DLD1 (cell line): ENCODE measurements at regions not wholly inside any gene's neighbourhood (a gene's known extent, or its start where the extent isn't known, plus 50 kb on each side); places are given as distances from the start of the nearest gene placed in this dataset.
"Not testable (repeated sequence)": the region's sequence is repeated elsewhere in the genome, so short reads cannot be mapped to it uniquely, and the experiment has no call there.

Source experiments
- in situ Hi-C: cut with HindIII; loops from 2 replicates; pipeline ENCODE4 v1.10.0; 2017; ENCODE audit warnings: low sequenced_read_pairs

DNA sequence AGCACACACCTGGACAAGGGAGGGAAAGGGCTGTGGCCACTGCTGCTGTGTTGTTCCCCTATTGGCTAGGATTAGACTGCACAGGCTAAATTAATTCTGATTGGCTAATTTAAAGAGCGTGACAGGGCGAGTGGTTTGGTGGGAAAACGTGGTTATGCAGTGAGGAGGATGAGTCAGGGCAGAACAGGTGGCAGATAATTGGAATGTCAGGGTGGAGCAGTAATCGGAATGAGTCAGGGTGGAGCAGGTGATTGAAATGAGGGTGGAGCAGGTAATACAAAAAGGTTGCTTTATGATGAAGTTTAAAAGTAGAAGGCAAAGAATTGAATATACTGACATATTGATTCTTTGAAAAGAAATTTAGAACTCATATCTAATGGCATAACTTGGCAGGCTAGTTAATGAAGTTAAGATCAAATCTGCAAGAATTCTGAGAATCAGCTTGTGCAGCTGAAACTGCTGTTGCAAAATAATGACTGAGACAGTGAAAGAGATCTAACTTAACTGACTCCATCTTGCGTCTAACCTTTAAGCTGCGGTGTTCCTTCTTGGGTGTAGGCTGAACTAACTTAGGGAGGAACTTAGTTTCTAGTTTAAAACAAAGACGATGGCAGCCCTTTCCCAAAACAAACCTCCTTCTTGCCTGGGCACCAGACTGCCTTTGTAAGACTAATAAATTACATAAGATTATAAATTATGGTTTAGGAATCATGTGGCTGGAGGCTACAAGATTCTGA lies 174.3 kb downstream of the UTP18 start:
- in situ Hi-C loops = no loop called here

DNA sequence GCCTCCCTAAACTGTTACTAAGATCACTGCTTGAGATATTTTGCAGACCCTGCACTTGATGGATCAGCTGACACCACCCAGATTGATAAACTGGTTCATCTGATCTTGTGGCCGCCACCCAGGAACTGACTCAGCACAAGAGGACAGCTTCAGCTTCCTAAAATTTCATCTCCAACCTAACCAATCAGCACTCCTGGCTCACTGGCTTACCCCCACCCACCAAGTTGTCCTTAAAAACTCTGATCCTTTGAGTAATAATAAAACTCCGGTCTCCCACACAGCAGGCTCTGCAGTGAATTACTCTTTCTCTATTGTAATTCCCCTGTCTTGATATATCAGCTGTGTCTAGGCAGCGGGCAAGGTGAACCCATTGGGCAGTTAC lies 174.8 kb downstream of the UTP18 start:
- in situ Hi-C loops = no loop called here

DNA sequence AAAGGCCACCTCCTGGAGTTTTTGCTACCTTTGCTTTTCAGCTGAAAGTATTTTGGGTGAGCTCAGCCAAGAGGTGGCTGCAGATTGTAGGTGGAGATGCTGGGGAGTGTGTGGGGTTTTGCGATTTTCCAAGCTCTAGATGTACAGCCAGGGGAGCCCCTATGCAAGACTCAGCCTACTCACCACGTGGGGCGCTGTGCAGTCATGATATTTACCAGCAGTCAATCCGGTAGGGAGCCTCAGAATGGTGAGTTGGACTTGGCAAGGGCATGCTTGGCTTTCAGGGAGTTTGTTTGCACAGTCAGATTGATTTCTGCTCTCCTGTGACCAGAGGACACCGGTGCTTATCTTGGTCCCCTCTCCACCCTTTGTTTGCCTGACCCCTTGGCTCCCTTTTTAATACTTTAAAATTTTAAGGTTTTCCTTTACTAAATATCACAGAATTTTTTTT lies 175.3 kb downstream of the UTP18 start:
- in situ Hi-C loops = no loop called here

GRCh38 chr17:51439395-51440229 lies 179.3 kb downstream of the UTP18 start:
- in situ Hi-C loops = no loop called here

DNA sequence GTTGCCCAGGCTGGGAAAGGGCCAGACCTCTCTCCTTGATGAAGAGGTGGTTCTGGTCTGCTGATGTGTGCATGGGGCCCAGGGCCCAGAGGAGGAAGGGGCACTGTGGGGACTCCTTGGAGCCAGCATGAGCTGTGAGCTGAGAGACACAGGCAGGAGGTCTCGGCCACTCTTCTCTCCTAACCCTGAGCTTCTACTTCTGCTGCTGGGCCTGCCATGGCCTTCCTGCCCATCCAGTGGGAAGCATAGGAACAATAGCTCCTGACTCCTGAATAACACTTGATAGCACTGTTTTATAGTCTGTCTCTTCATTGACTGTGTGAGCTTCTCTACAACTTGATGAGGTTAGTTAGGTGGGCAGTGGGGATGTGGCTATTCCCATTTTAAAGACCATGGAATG lies 181.1 kb downstream of the UTP18 start:
- in situ Hi-C loops = no loop called here

GRCh38 chr17:51442088-51442865 lies 181.9 kb downstream of the UTP18 start:
- in situ Hi-C loops = no loop called here

DNA sequence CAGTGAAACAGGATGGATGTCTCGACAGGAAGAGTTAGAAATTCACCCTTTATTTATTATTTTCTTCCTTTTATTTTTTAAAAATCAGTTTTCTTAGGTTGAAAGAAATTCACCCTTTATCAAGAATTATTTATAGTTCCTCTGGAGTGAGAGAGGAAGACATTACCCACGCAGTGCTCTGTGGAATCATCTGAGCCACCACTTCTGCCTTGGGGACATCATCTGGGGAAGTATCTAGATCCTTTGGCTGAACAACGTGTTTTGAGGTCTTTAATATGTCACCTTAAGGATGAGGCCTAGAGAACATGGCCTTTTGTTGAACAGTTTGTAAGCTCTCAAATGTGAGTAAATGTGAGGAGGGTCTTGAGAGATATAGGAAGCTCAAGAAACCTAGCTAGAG lies 183.3 kb downstream of the UTP18 start:
- in situ Hi-C loops = no loop called here

DNA sequence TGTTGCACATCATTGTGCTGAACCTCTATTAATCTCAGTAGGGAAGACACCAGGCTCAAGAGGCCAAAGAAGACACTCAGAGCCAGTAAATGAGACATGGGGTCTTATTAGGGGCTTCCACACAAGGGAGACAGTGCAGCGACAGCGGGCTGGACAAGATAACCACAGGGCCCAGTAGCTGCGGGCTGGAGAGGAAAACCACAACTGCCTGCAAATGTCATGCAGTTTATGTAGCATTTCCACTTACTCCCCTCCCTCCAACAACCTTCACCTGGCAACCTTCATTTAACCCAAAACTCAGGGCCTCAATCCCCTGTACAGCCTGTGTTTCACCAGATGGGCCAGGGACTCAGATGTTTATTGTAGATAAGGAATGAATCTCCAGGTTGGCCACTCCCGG lies 185.6 kb downstream of the UTP18 start:
- in situ Hi-C loops = no loop called here

GRCh38 chr17:51454456-51454978 lies 194.2 kb downstream of the UTP18 start:
- in situ Hi-C loops = no loop called here

DNA sequence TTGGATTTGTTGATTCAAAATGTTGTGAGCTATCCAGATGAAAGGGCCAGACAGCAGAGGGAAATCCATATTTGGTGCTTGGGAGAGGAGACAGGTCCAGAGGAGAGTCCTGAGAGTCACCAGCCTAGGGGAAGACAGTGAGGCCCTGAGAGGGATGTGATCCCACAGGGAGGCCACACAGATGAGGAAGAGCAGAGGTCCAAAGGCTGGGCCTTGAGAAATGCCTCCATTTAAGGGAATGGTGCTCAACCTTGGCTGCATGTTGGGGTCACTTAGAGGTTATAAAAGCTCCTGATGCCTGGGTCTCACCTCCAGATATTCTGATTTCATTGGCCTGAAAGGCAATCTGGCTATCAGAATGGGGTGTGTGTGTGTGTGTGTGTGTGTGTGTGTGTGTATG lies 194.9 kb downstream of the UTP18 start:
- in situ Hi-C loops = no loop called here

- in situ Hi-C loops = no loop called here
Observed at GRCh38 chr17:51455931-51456330, 195.6 kb downstream of the UTP18 start.

- in situ Hi-C loops = no loop called here
Observed at GRCh38 chr17:51456942-51457341, 196.6 kb downstream of the UTP18 start.

DNA sequence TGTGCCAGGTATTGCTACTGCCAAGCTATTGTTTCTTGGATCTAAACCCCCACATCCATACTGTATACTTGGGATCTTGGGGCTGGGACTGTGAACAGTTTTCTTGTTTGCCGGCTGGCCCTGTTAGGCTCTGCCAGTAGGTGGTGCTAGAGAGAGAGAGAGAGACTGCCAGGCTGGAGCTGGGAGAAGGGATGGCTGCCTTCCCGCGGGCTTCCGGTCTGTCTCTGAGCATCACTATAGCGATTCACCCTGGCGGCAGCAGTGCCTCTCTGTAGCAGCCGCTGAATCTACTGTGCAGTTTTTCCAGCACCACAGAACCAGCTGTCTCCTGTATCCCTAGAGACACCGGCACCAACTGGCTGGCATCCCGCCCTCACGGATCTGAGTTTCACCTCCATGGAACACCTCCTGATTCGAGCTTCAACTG lies 201.2 kb downstream of the UTP18 start:
- in situ Hi-C loops = no loop called here

- in situ Hi-C loops = no loop called here
Observed at GRCh38 chr17:51463353-51463752, 203.0 kb downstream of the UTP18 start.

- in situ Hi-C loops = no loop called here
Observed at GRCh38 chr17:51467336-51467735, 207.0 kb downstream of the UTP18 start.

GRCh38 chr17:51472670-51473205 lies 212.4 kb downstream of the UTP18 start:
- in situ Hi-C loops = no loop called here

- in situ Hi-C loops = loop anchor here (5.0 kb wide), 1 partner anchor 63 kb away; no protein-coding TSS in a partner anchor
Observed at GRCh38 chr17:51474764-51475163, 214.4 kb downstream of the UTP18 start.

DNA sequence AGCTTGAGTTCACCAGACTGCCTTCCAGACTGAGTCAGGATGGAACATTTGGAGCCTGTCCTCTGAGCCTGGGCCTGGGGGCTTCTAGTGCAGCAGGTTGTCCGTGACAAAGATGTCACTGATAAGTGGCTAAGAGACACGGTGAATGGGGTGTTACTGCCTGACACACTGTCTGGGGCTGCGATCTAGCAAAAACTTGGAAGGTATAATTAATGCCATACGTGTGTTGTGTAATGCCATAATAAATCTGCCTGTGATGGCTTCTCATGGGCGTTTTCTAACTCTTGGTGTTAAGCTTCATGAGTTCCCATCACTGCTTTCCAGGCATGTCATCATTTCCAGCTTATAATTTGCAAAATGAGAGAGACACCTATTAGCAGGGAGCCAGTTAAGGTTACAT lies 215.4 kb downstream of the UTP18 start:
- in situ Hi-C loops = loop anchor here (5.0 kb wide), 1 partner anchor 62 kb away; no protein-coding TSS in a partner anchor

DNA sequence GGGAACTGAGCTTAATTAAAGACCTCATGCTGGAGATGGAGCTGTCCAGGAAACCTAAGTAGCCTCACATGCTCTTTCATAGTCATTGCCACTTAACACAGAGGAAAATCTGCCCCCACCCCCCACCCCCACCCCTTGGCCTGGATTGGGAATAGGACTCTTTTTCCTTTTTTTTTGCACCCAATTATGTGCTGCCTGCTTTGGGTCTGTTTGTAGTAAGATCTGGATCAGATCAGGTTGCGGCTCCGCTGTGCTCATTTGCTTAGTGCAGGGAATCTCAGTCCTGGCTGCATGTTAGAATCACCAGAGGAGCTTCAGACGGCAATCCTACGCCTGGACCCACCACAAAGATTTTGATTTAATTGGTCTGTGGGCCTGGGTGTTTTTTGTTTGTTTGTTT lies 219.0 kb downstream of the UTP18 start:
- in situ Hi-C loops = loop anchor here (5.0 kb wide), 1 partner anchor 58 kb away; no protein-coding TSS in a partner anchor

DNA sequence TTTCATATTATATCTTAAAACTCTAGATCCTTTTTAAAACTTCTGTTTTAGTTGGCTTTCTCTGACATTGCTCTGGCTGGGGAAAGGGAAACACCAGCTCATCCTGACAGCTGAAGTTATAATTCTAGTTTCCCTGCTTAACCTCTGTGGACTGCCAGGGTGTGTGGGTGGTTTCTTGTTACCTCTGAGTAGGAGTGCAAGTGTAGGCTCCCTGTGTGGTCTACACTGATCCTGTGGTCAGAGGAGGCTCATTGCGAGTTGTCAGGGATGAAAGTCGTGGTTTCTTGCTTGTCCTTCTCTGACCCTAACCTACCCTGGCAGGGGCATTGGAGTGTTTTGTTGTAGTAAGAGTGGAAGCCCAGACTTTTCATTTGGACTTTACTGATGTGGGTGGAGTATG lies 221.0 kb downstream of the UTP18 start:
- in situ Hi-C loops = no loop called here

- in situ Hi-C loops = not testable (repeated sequence)
Observed at GRCh38 chr17:51482248-51482647, 221.9 kb downstream of the UTP18 start.
